Stimulated activated naive CD4-positive, alpha-beta T cell treated with Interleukin-2 at 50 U/mL for 16 hours (primary cell): ENCODE measurements at regions not wholly inside any gene's neighbourhood (a gene's known extent, or its start where the extent isn't known, plus 50 kb on each side); places are given as distances from the start of the nearest gene placed in this dataset.

Source experiments
- DNase-seq: peaks from one replicate; lab custom pipeline; 2025; lab: John Stamatoyannopoulos, UW

DNA sequence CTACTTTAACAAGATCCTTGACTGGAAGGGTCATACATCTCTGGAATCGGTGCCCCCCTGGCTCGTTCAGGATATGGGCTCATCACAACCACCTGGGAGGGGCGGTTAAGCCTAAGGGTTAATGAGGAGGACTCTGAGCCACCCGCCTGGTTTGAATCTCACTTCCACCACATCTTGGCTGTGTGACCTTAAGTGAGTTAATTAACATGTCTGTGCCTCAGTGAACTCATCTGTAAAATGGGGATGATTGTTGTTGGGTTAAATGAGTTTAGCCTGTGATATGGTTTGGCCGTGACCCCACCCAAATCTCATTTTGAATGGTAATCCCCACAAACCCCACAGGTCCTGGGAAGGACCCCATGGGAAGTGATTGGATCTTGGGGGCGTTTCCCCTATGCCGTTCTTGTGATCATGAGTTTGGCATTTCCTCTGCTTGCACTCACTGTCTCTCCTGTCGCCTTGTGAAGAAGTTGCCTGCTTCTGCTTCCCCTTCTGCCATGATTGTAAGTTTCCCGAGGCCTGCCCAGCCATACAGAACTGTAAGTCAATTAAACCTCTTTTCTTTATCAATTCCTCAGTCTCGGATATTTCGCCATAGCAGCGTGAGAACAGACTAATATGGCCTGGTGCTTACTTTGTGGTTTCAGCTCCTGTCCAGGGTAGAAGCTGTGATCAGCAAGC, 214.0 kb upstream of the CIBAR2 start:
- no peak for DNase-seq

DNA sequence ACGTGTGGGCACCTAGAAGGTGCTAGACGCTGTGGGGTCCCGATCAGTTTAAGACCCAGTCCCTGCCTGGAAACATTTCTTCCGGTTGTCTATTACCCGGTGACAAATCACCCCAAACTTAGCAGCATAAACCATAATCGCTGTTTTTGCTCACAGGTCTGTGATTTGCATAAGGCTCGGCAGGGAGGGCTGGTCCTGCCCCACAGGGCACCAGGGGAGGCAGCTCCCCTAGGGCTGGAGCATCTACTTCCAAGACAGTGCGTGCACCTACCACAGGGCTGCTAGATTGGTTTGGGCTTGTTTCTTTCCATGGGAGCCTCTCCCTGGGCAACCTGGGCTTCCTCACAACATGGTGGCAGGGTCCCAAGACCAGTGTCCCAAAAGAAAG, 214.5 kb upstream of the CIBAR2 start:
- no peak for DNase-seq

DNA sequence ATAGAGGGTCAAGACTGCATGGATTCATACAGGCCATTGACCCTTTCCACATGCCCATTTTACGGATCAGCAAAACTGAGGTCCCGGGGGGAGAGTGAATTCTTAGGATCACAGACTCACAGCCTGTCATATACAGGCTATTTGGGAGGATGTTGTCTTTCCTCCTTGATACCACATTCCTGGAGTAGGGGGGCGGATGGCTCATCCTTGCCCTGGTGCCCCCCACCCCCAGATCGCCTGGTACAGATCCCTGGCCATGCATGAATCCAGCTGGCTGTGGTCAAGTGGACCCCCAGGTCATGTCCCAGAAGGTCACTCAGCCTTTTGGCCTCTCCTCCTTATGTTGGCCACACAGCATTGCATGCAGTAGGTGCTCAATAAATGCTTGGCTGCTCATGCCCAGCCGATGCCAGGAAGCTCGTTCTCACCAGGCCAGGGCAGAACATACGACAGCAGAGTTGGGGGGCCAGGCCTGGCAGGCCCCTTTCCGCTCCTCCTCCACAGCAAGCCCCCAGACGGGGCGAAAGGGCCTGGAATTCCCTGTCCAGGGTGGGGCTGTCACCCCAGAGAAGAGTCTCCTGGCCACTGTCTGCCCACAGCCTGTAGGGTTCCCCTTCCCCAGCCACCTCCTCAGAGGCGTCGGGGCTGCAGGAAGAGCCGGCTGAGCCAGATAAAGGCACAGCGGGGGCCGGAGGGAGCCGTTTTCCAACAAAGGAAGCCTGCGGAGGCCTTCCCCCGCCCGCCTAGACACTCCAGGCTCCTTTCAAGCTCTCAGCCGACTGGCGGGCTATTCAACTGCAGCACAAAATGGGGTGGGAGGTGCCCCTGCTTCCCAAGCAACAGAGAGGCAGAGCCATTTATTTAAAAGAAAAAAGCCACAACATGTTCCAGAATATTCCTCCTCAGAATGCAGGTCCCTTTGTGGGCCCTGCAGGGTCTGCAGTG, 215.7 kb upstream of the CIBAR2 start:
- DNase-seq, result no peak

DNA sequence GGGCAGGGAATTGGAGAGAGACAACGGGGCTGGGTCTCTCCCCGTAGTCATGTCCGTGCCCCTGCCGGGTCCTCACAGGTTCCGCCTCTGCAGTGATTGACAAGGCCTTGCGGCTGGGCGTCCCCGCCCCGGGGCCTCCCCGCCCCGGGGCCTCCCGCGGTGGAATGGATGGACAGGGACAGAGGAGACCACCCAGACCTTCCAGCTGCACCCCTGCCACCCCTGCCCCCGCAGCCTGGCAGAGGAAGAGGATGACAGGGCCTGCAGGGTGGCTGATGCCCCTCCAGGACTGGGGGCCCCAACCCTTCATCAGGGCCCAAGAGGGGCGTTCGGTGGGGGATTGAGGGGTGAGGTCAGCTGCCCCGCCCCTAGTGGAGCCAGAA, 216.4 kb upstream of the CIBAR2 start:
- DNase-seq, result no peak

DNA sequence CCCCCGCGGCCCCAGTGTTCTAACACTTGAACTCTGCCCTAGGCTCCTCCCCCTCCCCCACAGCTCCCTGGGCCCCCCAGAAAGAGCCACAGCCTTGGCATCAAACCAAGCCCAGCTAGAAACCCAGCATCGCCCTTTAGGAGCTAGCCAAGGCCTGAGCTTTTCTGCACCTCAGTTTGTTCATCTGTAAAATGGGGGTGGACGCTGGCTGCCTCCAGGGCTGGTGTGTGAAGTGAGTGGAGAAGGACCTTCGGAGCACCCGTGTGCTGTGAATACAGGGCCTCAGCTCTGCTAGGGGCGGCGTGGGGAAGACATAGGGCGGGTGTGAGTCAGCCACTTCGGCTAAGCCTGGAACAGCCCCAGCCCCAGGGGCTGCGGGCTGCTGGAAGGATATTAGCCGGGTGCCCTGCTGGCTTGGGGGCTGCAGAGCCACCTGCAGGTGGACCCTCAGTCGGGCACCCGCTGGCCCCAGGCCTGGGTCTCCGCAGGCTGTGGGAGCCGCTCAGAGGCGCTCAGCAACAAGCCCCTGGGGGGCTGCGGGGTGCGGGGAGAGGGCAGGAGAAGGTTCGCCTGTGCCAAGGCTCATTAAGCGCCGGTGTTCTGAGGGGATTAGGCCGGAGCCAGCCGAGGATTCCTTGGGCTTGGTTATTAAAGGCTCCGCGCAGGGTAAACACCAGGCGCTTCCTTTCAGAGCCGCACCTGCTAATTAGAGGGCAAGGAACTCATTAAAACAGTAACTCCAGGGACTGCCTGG, 217.0 kb upstream of the CIBAR2 start:
- no peak for DNase-seq

DNA sequence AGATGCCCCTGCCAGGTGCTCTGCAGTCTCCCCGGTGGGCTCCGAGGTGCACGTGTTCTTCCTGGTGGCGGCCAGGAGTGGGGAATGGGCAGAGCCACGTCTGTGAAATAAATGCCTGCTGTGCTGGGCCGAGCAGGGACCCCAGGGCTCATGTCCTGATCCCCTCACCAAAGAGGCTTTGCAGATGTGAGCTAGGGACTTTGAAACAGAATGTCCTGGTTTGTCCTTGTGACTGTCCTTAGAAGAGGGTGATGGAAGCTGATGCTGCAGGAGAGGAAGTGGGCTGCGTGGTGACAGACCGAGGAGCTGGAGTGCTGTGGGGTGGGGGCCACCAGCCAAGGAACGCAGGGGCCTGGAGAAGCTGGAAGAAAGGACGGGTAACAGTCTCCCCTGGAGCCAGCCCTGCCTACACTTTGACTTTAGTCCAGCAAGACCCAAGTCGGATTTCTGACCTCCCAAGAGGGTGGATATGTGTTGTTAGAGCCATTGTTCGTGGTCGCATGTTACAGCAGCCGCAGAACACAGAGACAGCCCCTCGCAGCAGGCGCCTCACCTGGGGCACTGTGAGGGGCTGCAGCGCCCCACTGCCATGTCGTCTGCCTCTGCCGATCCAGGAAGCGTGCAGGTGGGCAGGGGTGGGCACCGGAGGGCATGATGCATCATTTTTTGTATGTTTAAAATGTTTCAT, 217.9 kb upstream of the CIBAR2 start:
- DNase-seq, result no peak

DNA sequence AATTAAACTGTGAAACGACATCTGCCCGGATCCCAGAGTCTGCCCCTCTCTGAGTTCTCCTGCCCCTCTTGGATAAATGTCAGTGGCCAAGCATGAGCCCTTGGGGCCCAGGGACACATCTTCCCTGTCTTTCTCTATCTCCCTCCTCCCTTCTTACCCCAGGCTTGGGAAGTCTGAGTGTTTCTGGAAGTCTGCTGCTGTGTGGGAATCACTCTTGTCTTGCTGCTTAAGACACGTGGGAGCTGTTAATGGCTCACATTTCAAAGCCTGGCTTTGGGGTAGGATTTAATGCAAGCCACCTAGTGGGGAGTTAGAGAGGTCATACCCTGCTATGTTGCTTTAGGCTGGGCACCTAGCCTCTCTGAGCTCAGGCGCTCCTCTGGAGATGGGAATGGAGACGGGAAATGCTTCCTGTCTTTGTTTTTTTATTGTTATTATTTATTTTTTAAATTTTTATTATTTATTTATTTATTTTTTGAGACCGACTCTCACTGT, 218.5 kb upstream of the CIBAR2 start:
- no peak for DNase-seq

DNA sequence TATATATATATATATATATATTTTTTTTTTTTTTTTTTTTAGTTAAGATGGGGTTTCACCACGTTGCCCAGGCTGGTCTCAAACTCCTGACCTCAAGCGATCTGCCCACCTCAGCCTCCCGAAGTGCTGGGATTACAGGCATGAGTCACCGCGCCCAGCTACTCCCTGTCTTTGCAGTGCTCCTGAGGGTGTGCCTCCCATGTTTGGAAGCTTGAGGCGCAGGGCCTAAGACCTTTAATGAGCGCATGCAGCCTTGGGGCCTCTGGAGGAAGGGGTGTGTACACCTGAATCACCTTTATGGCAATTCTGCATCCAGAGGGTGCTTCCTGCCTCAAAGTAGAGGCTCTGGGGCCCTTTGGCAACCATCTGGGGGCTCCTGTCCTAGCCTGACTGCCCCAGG, 219.4 kb upstream of the CIBAR2 start:
- DNase-seq, result no peak

DNA sequence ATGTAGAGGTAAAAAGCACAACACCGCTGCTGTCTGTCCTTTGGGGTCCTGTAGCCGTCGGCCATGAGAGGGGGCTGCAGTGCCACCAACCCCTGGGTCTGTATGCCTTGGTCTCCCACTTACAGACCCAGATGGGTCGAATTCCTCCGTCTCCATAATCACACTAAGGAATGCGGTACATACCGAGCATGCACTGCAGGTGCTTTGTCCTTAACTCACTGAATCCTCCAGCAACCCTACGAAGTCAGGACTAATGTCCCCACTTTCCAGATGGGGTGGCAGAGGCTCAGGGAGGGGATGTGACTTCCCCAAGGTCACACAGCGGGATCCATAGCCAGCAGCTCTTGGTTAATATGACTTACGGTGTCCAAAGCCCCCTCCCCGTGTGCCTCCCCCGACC, 219.9 kb upstream of the CIBAR2 start:
- no peak for DNase-seq

DNA sequence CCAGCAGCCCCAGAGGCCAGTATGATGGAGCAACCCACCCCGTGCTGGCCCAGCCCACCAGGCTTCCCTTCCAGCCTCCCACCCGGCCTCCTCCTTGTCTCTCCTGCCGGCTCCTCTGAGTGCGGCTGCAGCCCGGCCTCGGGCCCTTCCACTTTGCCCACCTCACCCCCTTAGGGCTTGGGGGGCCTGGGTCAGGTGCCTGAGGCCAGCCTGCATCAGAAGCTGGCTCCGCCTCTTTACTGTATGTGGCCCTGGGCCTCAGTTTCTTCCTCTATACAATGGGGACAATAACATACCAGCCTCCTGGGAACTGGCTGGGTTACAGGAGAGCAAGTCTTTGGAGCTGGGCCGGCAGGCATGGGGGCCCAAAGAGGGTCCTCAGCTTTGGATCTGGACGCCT, 221.1 kb upstream of the CIBAR2 start:
- no peak for DNase-seq

DNA sequence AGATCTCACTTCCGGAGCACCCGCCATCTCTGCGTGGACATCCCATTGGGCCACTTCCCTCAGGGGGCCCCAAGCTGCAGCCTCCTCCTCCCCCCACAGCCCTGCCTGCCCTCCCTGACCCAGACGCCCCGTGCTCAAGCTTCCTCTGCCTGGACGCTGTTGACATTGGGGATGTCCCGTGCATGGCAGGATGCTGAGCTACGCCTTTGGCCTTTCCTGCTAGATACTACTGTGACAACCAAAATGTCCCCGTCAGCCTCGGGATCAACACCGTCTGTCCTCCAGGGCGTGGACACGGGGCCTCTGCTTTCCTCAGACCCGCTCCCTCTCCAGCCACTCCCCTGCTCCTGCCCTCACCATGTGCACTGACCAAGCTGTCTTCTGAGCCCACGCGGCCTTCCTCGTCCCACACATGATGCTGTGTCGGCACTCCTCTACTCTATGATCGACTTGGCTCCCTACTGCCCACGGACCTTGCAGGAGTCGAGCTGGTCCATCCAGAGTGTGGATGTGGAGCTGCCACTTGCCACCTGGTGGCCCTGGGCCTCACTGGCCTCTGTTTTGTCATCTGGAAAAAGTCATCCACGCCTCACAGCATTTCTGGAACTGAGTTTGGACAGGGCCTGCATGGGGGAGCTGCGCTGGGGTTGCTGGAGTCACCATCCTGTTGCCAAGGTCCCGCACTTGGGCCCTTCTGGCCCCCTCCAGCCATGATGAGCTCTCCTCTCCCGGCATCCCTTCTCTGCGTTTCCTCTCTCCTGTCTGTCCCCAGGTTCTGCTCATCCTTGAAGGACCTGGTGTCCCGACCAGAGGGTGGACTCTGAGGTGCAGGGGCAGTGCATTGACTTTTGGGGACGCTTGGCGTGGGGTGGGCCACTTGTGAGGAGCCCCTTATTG, 221.7 kb upstream of the CIBAR2 start:
- no peak for DNase-seq

DNA sequence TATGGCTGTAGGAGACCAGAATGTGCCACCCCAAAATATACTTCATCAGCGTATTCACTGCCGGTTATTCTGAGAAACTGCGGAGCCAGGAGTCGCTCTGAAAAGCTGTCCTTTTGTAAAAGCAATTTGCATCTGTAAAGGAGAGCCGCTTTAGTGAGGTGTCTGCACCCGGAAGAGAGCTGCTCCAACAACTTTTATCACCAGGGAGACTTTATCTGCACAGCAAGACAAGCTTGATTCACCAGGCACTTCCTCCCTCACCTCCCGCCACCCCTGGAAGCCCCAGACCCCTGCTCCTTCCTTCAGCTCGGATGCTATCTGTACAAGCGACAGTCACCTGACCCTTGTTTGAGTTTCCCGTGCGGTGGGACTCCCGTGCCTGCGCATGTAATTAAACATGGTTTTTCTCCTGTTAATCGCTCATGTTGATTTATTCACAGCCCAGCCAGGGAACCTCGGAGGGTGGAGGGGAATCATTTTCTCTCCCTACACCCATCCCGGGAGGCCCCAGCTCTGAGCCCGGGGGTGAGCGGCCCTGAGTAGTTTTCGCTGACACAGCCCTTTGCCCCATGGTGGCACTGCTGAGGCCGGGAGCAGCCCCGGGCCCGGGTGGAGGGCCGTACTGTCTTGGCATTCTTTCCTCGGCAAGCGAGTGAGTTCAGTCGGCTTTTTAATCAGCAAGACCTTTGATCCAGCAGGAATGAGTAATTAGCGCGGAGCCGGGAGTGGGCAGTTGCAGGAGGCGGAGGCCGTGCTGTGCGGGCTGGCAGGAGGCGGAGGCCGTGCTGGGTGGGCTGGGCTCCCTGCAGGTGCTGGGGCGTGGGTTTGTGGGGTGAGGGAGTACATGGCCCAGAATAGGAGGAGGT, 222.7 kb upstream of the CIBAR2 start:
- no peak for DNase-seq

DNA sequence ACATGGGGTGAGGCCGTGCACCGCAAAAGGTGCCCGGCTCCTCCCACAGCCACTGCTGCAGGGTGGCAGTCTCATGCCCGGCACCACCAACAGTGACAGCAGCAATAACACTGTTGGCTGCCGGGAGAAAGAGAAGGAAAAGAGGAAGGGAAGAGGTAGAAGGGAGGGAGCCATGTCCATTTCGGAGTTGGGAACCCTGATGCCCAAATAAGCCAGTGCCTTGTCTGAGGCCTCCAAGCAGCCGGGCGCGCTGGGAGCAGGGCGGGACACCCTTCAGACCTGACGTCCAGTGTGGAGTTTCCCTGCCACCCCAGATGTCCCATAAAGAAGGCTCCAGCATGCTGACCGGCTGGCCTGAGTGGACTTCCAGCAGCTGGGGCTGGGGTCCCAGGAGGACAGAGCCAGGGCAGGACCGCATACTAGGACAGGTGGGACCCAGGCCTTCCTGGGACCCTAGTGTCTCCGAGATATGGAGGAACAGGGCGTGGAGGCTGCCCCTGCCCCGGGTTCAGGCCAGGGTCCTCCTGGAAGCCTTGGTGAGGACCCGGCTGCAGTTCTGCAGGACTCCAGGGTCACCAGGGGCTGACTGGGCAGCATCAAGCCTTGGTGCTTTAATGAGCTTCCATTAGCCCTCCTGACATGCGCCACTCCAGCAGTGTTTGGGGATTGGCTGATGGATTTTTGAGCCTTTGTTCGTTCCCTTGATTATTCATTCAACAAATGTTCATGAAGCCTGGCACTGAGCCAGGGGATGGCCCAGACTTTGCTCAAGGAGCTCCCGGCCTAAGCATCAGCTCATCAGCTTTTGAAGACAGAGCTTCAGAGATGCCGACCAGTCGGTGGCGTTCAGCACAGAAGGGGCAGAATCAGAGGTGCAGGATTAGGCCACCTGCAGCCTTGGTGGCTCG, 223.6 kb upstream of the CIBAR2 start:
- no peak for DNase-seq

DNA sequence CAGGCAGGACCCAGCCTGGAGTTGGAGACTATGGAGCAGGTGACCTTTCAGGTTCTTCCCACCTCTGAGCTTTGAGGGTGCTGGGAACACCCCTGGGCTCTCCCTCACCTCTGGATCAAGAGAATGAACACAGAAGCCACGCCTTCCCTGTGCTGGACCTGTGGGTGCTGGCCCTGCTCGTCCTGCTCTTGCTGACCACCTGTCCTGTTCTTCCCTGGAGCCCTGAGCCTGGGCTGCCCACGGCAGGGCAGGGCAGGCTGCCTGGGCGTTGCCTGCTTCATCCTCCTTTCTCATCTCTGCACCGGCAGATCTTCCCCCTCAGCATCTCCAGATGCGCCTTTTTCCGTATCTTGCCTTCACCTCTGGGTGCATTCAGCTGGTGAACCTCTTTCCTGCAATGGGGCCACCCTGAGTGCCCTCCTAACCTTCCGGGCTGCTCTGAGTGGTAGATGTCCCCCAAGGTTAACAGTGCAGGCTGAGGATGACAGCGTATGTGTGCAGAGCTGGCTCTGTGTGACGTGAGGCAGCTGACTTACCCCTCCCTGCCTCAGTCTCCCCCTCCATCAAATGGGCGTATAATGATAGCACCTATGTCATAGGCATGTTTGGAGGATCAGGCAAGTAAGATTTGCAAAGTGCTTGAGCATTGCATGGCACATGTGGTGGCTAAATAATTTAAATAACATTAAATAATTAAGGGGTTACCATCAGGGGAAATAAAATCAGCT, 225.8 kb upstream of the CIBAR2 start:
- no peak for DNase-seq

DNA sequence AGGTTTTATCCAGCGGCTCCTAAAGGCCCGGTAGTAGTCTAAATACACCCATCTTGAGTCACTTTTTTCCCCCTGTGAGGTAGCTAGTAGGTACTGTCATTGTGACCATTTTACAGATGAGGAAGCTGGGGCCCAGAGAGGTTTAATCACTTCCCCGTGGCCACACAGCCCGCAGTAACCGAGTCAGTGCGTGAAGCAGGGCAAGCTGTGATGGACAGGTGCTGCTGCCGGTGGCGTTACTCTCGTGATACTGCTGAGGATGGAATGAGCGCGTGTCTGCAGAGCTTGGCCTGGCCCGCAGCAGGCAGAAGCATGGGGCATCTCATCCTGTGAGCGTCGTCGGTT, 226.3 kb upstream of the CIBAR2 start:
- no peak for DNase-seq

DNA sequence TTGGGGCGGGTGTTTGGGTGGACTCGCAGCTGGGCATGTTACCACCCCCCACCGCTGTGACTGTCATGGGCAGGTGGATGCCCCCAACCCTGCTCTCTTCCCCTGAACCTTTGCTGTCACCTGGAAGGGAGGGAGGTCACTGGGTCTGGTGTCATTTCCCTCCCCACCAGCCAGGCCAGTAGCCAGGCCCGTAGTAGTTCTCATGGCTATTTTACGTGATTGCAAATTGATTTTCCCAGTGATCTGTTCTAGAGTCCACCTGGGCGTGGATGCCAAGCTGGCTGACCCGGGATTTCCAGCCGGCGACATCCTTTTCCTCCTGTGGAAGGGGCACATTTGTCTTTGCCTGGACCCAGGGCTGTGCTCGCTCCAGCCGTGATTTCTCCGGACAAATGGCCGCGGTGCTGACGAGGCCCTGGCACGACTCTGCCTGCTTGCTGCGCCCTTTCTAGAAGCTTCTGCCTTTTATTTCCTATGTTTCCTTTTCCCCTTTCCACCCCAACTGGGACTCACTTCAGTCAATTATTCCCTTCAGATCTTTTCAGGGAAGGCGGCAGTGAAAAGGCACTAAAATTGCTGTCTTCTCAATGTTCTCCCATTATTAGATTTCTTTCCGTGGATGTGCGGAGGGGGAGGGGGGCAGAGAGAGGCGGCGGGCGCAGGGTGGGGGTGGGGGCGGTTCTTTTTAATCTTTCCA, 226.9 kb upstream of the CIBAR2 start:
- DNase-seq, result no peak

DNA sequence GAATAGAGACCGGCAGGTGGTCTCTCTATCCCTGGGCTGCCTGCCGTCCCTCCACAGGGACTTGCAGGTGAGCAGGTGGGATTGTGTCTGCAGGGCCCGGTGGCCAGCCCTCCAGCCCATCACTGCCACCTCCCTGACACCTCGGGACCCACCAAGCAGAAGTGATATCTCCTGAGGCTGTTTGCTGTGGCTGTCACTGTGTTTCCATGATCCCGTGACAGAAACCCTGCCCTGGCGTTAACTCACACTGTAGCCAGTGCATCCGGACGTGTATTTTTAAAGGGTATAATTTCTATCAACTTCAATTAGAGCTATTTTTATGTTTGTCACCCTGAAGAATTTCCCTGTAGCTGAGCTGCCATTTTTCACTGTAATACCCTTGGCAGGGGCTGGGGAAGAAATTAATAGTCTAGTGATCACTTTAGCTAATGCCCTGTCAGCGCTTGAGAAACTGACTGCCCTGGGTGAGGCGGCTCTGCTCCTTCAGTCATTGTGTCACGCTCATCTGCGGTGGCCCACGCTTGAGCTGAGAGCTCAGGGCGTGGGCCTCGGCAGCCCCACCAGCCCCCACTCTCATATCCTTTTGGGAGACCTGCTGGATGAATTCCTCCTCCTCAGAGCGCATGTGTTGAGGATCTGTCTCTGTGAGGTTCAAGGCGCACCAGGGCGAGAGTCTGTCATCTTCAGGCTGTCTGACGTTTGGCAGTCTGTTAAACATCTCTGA, 229.9 kb upstream of the CIBAR2 start:
- DNase-seq, result no peak
